ENCODE measurements at regions not wholly inside any gene's neighbourhood (a gene's known extent, or its start where the extent isn't known, plus 50 kb on each side); places are given as distances from the start of the nearest gene placed in this dataset.

GRCh38 chr1:38375035-38375434, 328.4 kb upstream of the POU3F1 start:
- H3K27ac ChIP-seq: no peak overlapping the region
- 50% methylated on average over 1 of the region's 1 CpG; no CpG with 5 or more reads in 1 of the 2 donors for WGBS, 2 donors (ENCODE audit: low coverage in 1 of 2)
- H3K4me3 ChIP-seq: no peak overlapping the region
- no peaks in the 10 kb centered on the region for H3K4me1 ChIP-seq
- H3K36me3 ChIP-seq: no peaks in the 10 kb centered on the region
- H3K9me3 ChIP-seq: peaks cover 0 to 26% (median 0%) of the 10 kb centered on the region in 3 donors
- peaks cover 23% of the 10 kb centered on the region for H3K27me3 ChIP-seq
- TF ChIP-seq EP300 (IDR thresholded peaks at IDR 0.05) (no peak), POLR2A (IDR thresholded peaks at IDR 0.05) (no peak), POLR2AphosphoS5 (IDR thresholded peaks at IDR 0.05) (no peak), CTCF (IDR thresholded peaks at IDR 0.05) (no peak)
- no peak for ATAC-seq

GRCh38 chr1:38371505-38371844, 324.9 kb upstream of the POU3F1 start:
- Histone ChIP-seq H3K4me1 (no peaks in the 10 kb centered on the region), H3K9me3 (peaks cover 0 to 26% (median 0%) of the 10 kb centered on the region in 3 donors), H3K27ac (no peak overlapping the region), H3K36me3 (no peaks in the 10 kb centered on the region), H3K27me3 (peaks cover 12% of the 10 kb centered on the region), H3K4me3 (no peak overlapping the region)
- no peak for ATAC-seq
- WGBS, 2 donors (ENCODE audit: low coverage in 1 of 2): 83% methylated on average over 1 of the region's 1 CpG; no CpG with 5 or more reads in 1 of the 2 donors
- TF ChIP-seq EP300 (IDR thresholded peaks at IDR 0.05): no peak

GRCh38 chr1:38370716-38371504, 324.3 kb upstream of the POU3F1 start:
- Histone ChIP-seq H3K27ac (no peak overlapping the region), H3K9me3 (peaks cover 0 to 23% (median 0%) of the 10 kb centered on the region in 3 donors), H3K36me3 (no peaks in the 10 kb centered on the region), H3K4me3 (no peak overlapping the region), H3K4me1 (no peaks in the 10 kb centered on the region), H3K27me3 (peaks cover 12% of the 10 kb centered on the region)
- 59 to 67% methylated on average over 11 to 14 of the region's 14 CpGs for WGBS, 2 donors (ENCODE audit: low coverage in 1 of 2)
- ATAC-seq: no peak
- TF ChIP-seq POLR2AphosphoS5 (IDR thresholded peaks at IDR 0.05): no peak
- no peak for TF ChIP-seq CTCF (IDR thresholded peaks at IDR 0.05)
- TF ChIP-seq EP300 (IDR thresholded peaks at IDR 0.05): no peak
- TF ChIP-seq POLR2A (IDR thresholded peaks at IDR 0.05): no peak

GRCh38 chr1:38365242-38365641, 318.6 kb upstream of the POU3F1 start:
- H3K4me3 ChIP-seq: no peak overlapping the region
- ATAC-seq: no peak
- no peaks in the 10 kb centered on the region for H3K9me3 ChIP-seq
- H3K36me3 ChIP-seq: no peaks in the 10 kb centered on the region
- TF ChIP-seq POLR2A (IDR thresholded peaks at IDR 0.05): no peak
- TF ChIP-seq CTCF (IDR thresholded peaks at IDR 0.05): no peak
- no peak for TF ChIP-seq POLR2AphosphoS5 (IDR thresholded peaks at IDR 0.05)
- no peak for TF ChIP-seq EP300 (IDR thresholded peaks at IDR 0.05)
- 25 to 50% methylated on average over 1 of the region's 1 CpG for WGBS, 2 donors (ENCODE audit: low coverage in 1 of 2)
- H3K27me3 ChIP-seq: peaks cover 3% of the 10 kb centered on the region
- H3K27ac ChIP-seq: no peak overlapping the region
- H3K4me1 ChIP-seq: no peaks in the 10 kb centered on the region

- H3K27ac ChIP-seq: no peak overlapping the region
- ATAC-seq: no peak
- no peak overlapping the region for H3K4me3 ChIP-seq
- no peaks in the 10 kb centered on the region for H3K36me3 ChIP-seq
- H3K9me3 ChIP-seq: no peaks in the 10 kb centered on the region
- TF ChIP-seq EP300 (IDR thresholded peaks at IDR 0.05) (no peak), POLR2A (IDR thresholded peaks at IDR 0.05) (no peak), POLR2AphosphoS5 (IDR thresholded peaks at IDR 0.05) (no peak), CTCF (IDR thresholded peaks at IDR 0.05) (no peak)
- H3K27me3 ChIP-seq: no peaks in the 10 kb centered on the region
- WGBS, 2 donors (ENCODE audit: low coverage in 1 of 2): 74 to 77% methylated on average over 2 to 3 of the region's 6 CpGs
- H3K4me1 ChIP-seq: no peaks in the 10 kb centered on the region
Observed at GRCh38 chr1:38361566-38361965, 315.0 kb upstream of the POU3F1 start.
